GM19240 (cell line): ENCODE measurements at regions not wholly inside any gene's neighbourhood (a gene's known extent, or its start where the extent isn't known, plus 50 kb on each side); places are given as distances from the start of the nearest gene placed in this dataset.
"Not testable (repeated sequence)": the region's sequence is repeated elsewhere in the genome, so short reads cannot be mapped to it uniquely, and the experiment has no call there.

Experiments
- DNase-seq: peaks from one replicate; pipeline ENCODE4 v3.0.0; 2011; ENCODE audit warnings: low spot score; ENCODE audit not compliant: insufficient read length

GRCh38 chrX:121407627-121408026, 360.2 kb downstream of the GLUD2 start:
- DNase-seq: no peak

GRCh38 chrX:121431514-121431913, 384.1 kb downstream of the GLUD2 start:
- DNase-seq: not testable (repeated sequence)

- DNase-seq: no peak
These were observed 385.9 kb downstream of the GLUD2 start for GRCh38 chrX:121433289-121433688.

GRCh38 chrX:121437666-121438065, 390.3 kb downstream of the GLUD2 start:
- not testable (repeated sequence) for DNase-seq

- DNase-seq: no peak
These were observed 408.5 kb downstream of the GLUD2 start for GRCh38 chrX:121455890-121456289.

GRCh38 chrX:121456315-121456714, 408.9 kb downstream of the GLUD2 start:
- DNase-seq: no peak

- no peak for DNase-seq
These were observed 409.7 kb downstream of the GLUD2 start for GRCh38 chrX:121457096-121457495.

GRCh38 chrX:121479406-121479805, 432.0 kb downstream of the GLUD2 start:
- no peak for DNase-seq

- DNase-seq: no peak
These were observed 449.6 kb downstream of the GLUD2 start for GRCh38 chrX:121496966-121497365.

GRCh38 chrX:121504153-121504552, 456.7 kb downstream of the GLUD2 start:
- DNase-seq: no peak

GRCh38 chrX:121546317-121546716, 498.9 kb downstream of the GLUD2 start:
- DNase-seq: no peak

- DNase-seq: no peak
These were observed 511.5 kb downstream of the GLUD2 start for GRCh38 chrX:121558886-121559285.

GRCh38 chrX:121562616-121563015, 515.2 kb downstream of the GLUD2 start:
- no peak for DNase-seq

GRCh38 chrX:121569609-121570008, 522.2 kb downstream of the GLUD2 start:
- DNase-seq: no peak

- no peak for DNase-seq
These were observed 522.8 kb downstream of the GLUD2 start for GRCh38 chrX:121570072-121570841.

GRCh38 chrX:121571333-121571732, 523.9 kb downstream of the GLUD2 start:
- DNase-seq: no peak

GRCh38 chrX:121574384-121574783, 527.0 kb downstream of the GLUD2 start:
- DNase-seq: not testable (repeated sequence)

GRCh38 chrX:121579016-121579760, 531.8 kb downstream of the GLUD2 start:
- DNase-seq: no peak

- DNase-seq: no peak
These were observed 534.5 kb downstream of the GLUD2 start for GRCh38 chrX:121581885-121582284.

- DNase-seq: no peak
These were observed 538.2 kb downstream of the GLUD2 start for GRCh38 chrX:121585626-121586025.

- no peak for DNase-seq
These were observed 545.5 kb downstream of the GLUD2 start for GRCh38 chrX:121592884-121593283.

GRCh38 chrX:121598356-121598755, 550.9 kb downstream of the GLUD2 start:
- DNase-seq: no peak

GRCh38 chrX:121635141-121635540, 587.7 kb downstream of the GLUD2 start:
- DNase-seq: no peak
